ENCODE measurements at regions not wholly inside any gene's neighbourhood (a gene's known extent, or its start where the extent isn't known, plus 50 kb on each side); places are given as distances from the start of the nearest gene placed in this dataset.
"Not testable (repeated sequence)": the region's sequence is repeated elsewhere in the genome, so short reads cannot be mapped to it uniquely, and the experiment has no call there.

DNA sequence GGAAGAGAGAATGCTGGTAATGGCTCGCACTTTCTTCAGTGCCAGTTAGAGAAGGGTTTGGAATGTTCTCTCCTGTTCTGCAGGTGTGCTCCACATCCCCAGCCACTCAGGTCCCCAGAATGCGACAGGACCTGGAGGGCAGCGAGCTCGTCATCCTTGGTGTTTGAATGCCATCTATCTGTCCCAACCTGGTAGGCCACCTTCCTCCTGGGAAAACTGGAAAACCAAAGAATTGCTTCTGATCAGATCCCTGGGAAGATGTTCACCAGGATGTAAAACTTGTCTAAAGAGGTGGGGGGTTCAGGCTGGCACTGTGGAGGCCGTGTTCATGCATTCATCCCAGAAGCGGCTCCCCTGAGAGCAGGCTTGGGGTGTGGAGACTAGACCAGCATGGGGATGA is 379.5 kb downstream of the GLRX3 start:
- no peak for TF ChIP-seq EZH2 (IDR thresholded peaks at IDR 0.05; ENCODE audit: borderline replicate concordance, low read length)
- TF ChIP-seq, protein P1, sequence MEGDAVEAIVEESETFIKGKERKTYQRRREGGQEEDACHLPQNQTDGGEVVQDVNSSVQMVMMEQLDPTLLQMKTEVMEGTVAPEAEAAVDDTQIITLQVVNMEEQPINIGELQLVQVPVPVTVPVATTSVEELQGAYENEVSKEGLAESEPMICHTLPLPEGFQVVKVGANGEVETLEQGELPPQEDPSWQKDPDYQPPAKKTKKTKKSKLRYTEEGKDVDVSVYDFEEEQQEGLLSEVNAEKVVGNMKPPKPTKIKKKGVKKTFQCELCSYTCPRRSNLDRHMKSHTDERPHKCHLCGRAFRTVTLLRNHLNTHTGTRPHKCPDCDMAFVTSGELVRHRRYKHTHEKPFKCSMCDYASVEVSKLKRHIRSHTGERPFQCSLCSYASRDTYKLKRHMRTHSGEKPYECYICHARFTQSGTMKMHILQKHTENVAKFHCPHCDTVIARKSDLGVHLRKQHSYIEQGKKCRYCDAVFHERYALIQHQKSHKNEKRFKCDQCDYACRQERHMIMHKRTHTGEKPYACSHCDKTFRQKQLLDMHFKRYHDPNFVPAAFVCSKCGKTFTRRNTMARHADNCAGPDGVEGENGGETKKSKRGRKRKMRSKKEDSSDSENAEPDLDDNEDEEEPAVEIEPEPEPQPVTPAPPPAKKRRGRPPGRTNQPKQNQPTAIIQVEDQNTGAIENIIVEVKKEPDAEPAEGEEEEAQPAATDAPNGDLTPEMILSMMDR (IDR thresholded peaks at IDR 0.05; ENCODE audit: low read length): no peak
- no peaks in the 10 kb centered on the region for H3K4me1 ChIP-seq (ENCODE audit: insufficient read depth, low read length, severe bottlenecking)
- no peaks in the 10 kb centered on the region for H3K79me2 ChIP-seq (ENCODE audit: insufficient read depth, low read length)
- no peaks in the 10 kb centered on the region for H4K20me1 ChIP-seq (ENCODE audit: insufficient read depth, low read length)
- no peak overlapping the region for H3K27ac ChIP-seq (ENCODE audit: low read depth, low read length, poor library complexity, severe bottlenecking)
- no peak overlapping the region for H3K4me3 ChIP-seq (ENCODE audit: low read depth, low read length, poor library complexity, severe bottlenecking)
- H3K9ac ChIP-seq (ENCODE audit: low read length): no peak overlapping the region
- H3K4me2 ChIP-seq (ENCODE audit: low read length): no peak overlapping the region
- no peaks in the 10 kb centered on the region for H3K9me3 ChIP-seq (ENCODE audit: low read length)
- no peaks in the 10 kb centered on the region for H3K27me3 ChIP-seq (ENCODE audit: insufficient read depth, low read length)
- H2AFZ ChIP-seq (ENCODE audit: low read length): no peak overlapping the region
- no peaks in the 10 kb centered on the region for H3K9me2 ChIP-seq (ENCODE audit: low read depth, low read length)
- no peaks in the 10 kb centered on the region for H3F3A ChIP-seq (ENCODE audit: insufficient read depth, low read length)
- no peaks in the 10 kb centered on the region for H3K36me3 ChIP-seq (ENCODE audit: insufficient read depth, low read length)

DNA sequence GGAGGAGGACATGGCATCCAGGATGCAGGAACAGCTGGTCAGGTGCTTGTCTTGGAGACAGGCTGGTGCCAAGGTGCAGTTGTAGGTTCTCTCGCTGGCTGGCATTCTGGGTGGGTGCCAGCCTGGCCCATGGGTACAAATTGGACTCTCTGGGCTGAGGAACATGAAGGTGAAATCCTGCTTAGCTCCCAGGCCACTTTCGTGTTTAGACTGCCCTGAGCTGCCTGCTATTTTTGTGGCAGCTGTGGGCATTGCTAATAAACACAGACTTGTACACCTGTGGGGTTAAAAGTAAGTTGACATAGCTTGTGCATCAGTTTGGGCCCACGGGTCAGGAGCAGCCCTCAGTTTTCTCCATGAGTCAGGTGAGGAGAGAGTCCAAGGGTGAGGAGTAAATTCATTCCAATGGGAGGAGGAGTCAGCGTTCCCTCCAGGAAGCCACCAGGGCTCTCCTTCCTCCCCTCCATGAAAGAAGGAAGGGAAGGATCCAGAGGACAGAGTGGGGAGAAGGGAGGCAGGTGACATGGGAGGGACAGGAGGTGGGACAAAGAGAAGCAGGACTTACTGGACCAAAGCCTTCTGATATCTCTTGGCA is 380.0 kb downstream of the GLRX3 start:
- no peaks in the 10 kb centered on the region for H3F3A ChIP-seq (ENCODE audit: insufficient read depth, low read length)
- no peaks in the 10 kb centered on the region for H3K27me3 ChIP-seq (ENCODE audit: insufficient read depth, low read length)
- H3K9me2 ChIP-seq (ENCODE audit: low read depth, low read length): no peaks in the 10 kb centered on the region
- TF ChIP-seq, protein P1 (IDR thresholded peaks at IDR 0.05; ENCODE audit: low read length): no peak
- TF ChIP-seq EZH2 (IDR thresholded peaks at IDR 0.05; ENCODE audit: borderline replicate concordance, low read length): no peak
- no peaks in the 10 kb centered on the region for H3K79me2 ChIP-seq (ENCODE audit: insufficient read depth, low read length)
- H3K27ac ChIP-seq (ENCODE audit: low read depth, low read length, poor library complexity, severe bottlenecking): no peak overlapping the region
- no peak overlapping the region for H3K9ac ChIP-seq (ENCODE audit: low read length)
- no peaks in the 10 kb centered on the region for H3K9me3 ChIP-seq (ENCODE audit: low read length)
- H3K4me1 ChIP-seq (ENCODE audit: insufficient read depth, low read length, severe bottlenecking): no peaks in the 10 kb centered on the region
- no peak overlapping the region for H3K4me3 ChIP-seq (ENCODE audit: low read depth, low read length, poor library complexity, severe bottlenecking)
- no peak overlapping the region for H2AFZ ChIP-seq (ENCODE audit: low read length)
- H3K36me3 ChIP-seq (ENCODE audit: insufficient read depth, low read length): no peaks in the 10 kb centered on the region
- no peak overlapping the region for H3K4me2 ChIP-seq (ENCODE audit: low read length)
- no peaks in the 10 kb centered on the region for H4K20me1 ChIP-seq (ENCODE audit: insufficient read depth, low read length)

DNA sequence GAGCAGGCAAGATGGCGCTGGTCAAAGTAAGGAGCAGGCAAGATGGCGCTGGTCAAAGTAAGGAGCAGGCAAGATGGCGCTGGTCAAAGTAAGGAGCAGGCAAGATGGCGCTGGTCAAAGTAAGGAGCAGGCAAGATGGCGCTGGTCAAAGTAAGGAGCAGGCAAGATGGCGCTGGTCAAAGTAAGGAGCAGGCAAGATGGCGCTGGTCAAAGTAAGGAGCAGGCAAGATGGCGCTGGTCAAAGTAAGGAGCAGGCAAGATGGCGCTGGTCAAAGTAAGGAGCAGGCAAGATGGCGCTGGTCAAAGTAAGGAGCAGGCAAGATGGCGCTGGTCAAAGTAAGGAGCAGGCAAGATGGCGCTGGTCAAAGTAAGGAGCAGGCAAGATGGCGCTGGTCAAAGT is 382.7 kb downstream of the GLRX3 start:
- not testable (repeated sequence) for H3K9me2 ChIP-seq (ENCODE audit: low read depth, low read length); H3K9ac ChIP-seq (ENCODE audit: low read length); H3K27me3 ChIP-seq (ENCODE audit: insufficient read depth, low read length); H3K9me3 ChIP-seq (ENCODE audit: low read length); H3F3A ChIP-seq (ENCODE audit: insufficient read depth, low read length); H4K20me1 ChIP-seq (ENCODE audit: insufficient read depth, low read length); H3K4me3 ChIP-seq (ENCODE audit: low read depth, low read length, poor library complexity, severe bottlenecking); H3K4me2 ChIP-seq (ENCODE audit: low read length); H2AFZ ChIP-seq (ENCODE audit: low read length); H3K79me2 ChIP-seq (ENCODE audit: insufficient read depth, low read length); H3K4me1 ChIP-seq (ENCODE audit: insufficient read depth, low read length, severe bottlenecking); H3K27ac ChIP-seq (ENCODE audit: low read depth, low read length, poor library complexity, severe bottlenecking); H3K36me3 ChIP-seq (ENCODE audit: insufficient read depth, low read length)

DNA sequence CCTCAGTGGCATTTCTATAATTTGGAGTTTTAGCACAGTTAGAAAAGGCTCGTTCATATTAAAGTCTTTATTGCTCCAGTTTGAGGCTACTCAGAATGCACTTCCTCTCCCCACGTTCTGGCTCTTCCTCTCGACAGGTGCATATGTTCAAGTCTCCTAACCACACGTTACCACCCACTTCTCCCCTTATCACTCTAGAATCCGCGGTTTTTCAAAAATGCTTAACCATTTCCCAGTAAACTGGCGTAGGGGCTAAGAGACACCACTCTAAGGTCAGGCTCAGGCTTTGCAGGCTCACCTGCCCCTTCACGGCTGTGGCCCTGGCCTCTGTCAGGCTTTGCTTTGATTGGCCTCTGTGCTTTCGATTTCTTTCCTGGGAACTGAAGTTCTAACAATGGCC is 383.6 kb downstream of the GLRX3 start:
- no peaks in the 10 kb centered on the region for H3K9me3 ChIP-seq (ENCODE audit: low read length)
- H3F3A ChIP-seq (ENCODE audit: insufficient read depth, low read length): no peaks in the 10 kb centered on the region
- H3K27ac ChIP-seq (ENCODE audit: low read depth, low read length, poor library complexity, severe bottlenecking): no peak overlapping the region
- no peak overlapping the region for H3K9ac ChIP-seq (ENCODE audit: low read length)
- H3K36me3 ChIP-seq (ENCODE audit: insufficient read depth, low read length): no peaks in the 10 kb centered on the region
- TF ChIP-seq, protein P1 (IDR thresholded peaks at IDR 0.05; ENCODE audit: low read length): no peak
- TF ChIP-seq EZH2 (IDR thresholded peaks at IDR 0.05; ENCODE audit: borderline replicate concordance, low read length): no peak
- H3K4me1 ChIP-seq (ENCODE audit: insufficient read depth, low read length, severe bottlenecking): no peaks in the 10 kb centered on the region
- no peaks in the 10 kb centered on the region for H3K79me2 ChIP-seq (ENCODE audit: insufficient read depth, low read length)
- H3K4me3 ChIP-seq (ENCODE audit: low read depth, low read length, poor library complexity, severe bottlenecking): no peak overlapping the region
- no peak overlapping the region for H2AFZ ChIP-seq (ENCODE audit: low read length)
- H3K27me3 ChIP-seq (ENCODE audit: insufficient read depth, low read length): no peaks in the 10 kb centered on the region
- no peak overlapping the region for H3K4me2 ChIP-seq (ENCODE audit: low read length)
- H4K20me1 ChIP-seq (ENCODE audit: insufficient read depth, low read length): no peaks in the 10 kb centered on the region
- no peaks in the 10 kb centered on the region for H3K9me2 ChIP-seq (ENCODE audit: low read depth, low read length)
